Suppressor macrophage treated with lipopolysaccharide for 1 hour (primary cell): ENCODE measurements at regions not wholly inside any gene's neighbourhood (a gene's known extent, or its start where the extent isn't known, plus 50 kb on each side); places are given as distances from the start of the nearest gene placed in this dataset.

Source experiments
- DNase-seq, 3 donors: peaks; one replicate each; pipeline ENCODE4 v3.0.0-alpha.2; 2020 to 2022

GRCh38 chr10:52864201-52865106 is 91.9 kb upstream of the MBL2 start:
- DNase-seq, result no peak

DNA sequence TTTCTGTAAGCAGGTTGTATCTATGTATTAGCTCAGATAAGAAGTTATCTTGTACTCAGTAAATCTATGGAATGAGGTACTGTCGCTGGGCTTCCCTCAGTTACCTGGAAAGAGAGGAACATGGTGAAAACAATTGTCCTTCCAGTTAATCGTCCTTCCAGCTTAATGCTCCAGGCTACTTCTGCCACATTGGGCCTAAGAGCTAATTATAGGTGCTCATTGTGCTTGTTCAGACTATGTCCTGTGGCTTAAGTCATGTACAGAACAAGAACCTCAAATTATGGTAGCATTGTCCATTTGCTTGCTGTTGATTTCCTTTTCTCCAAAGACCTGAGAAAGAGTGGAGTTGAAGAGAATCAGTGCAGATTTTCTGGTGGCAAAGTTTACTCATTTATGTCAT is 86.1 kb upstream of the MBL2 start:
- DNase-seq, result no peak

DNA sequence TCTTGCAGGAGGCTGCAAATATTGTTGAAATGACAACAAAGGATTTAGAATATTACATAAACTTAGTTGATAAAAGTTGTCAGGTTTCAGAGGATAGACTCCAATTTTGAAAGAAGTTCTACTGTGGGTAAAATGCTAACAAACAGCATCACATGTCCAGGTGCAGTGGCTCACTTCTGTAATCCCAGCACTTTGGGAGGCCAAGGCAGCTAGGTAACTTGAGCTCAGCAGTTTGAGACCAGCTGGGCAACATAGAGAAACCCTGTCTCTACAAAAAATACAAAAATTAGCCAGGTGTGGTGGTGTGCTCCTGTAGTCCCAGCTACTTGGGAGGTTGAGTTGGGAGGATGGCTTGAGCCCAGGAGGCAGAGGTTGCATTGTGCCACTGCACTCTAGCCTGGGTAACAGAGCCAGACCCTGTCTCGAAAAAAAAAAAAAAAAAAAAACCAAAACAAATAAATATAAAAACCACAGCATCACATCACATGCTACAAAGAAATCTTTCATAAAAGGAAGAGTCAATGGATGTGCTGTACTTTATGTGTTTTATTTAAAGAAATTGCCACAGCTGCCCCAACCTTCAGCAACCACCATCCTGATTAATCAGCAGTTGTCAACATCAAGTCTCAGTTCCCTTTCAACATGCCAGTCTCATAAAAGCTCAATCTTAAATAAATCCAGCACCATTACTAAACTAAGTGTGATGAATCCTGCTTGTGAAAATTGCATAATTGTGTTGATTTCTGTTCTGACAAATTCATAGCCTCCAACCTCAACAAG is 83.2 kb upstream of the MBL2 start:
- DNase-seq, result no peak

GRCh38 chr10:52853704-52854103 is 81.1 kb upstream of the MBL2 start:
- no peak for DNase-seq

DNA sequence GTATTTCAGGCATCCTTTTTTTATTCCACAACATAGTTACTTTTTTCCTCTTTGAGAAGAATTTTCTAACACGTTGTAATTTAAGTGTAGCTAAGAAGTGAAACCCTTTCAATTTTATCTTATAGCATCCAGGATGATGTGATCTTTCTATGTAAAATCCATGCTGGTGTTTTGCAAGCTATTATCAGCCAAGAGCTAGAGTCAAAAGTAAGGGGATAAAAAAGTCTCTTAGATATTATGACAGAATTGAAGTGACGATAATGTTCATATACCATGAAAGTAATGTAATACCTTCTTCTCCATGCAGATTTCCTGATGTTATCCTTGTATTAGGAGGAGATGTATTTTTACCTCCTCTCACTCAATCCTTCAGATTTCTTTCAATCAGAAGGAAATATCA is 64.2 kb upstream of the MBL2 start:
- DNase-seq, result no peak
